Sigmoid colon (tissue), 6 donors: ENCODE measurements at regions not wholly inside any gene's neighbourhood (a gene's known extent, or its start where the extent isn't known, plus 50 kb on each side); places are given as distances from the start of the nearest gene placed in this dataset.

Experiments used
- DNase-seq: peaks from one replicate; pipeline ENCODE4 v3.0.0-alpha.2; 2019
- H3K27ac ChIP-seq, 4 donors: fragments of 200-600 bp; sonication (generic); one replicate each; pipeline ENCODE4 v1.5.1; 2016 to 2019; ENCODE audit warnings: mild to moderate bottlenecking in 1 of 4
- H3K27me3 ChIP-seq, 3 donors: fragments of 200-600 bp; sonication (generic); one replicate each; pipeline ENCODE4 v1.5.1; 2019; ENCODE audit warnings: mild to moderate bottlenecking in 1 of 3
- H3K36me3 ChIP-seq, 4 donors: fragments of 200-600 bp; sonication (generic); one replicate each; pipeline ENCODE4 v1.5.1; 2016 to 2019
- H3K4me1 ChIP-seq, 4 donors: fragments of 200-600 bp; sonication (generic); one replicate each; pipeline ENCODE4 v1.5.1; 2017 to 2019
- H3K4me3 ChIP-seq, 4 donors: fragments of 200-600 bp; sonication (generic); one replicate each; pipeline ENCODE4 v1.5.1; 2017 to 2019; ENCODE audit warnings: mild to moderate bottlenecking in 2 of 4, moderate library complexity in 1 of 4
- H3K9me3 ChIP-seq, 4 donors: fragments of 200-600 bp in 3 of 4; sonication (generic) in 3 of 4; one replicate each; pipeline versions ENCODE4 v1.5.1 to v1.6.1; 2013 to 2019
- EP300 ChIP-seq, 4 donors: sonication (generic); formaldehyde crosslinking; IDR thresholded peaks; one replicate each; pipeline ENCODE4 v1.6.1; 2017; ENCODE audit warnings: antibody characterized with exemption in 4 of 4
- POLR2A ChIP-seq, 2 donors: fragments of 450-650 bp; IDR thresholded peaks; one replicate each; pipeline ENCODE4 v1.6.1; 2016; ENCODE audit warnings: antibody characterized with exemption in 2 of 2, mild to moderate bottlenecking in 2 of 2, moderate library complexity in 2 of 2
- POLR2AphosphoS5 ChIP-seq, 4 donors: sonication (generic); formaldehyde crosslinking; IDR thresholded peaks; one replicate each; pipeline ENCODE4 v1.6.1; 2017; ENCODE audit warnings: antibody characterized with exemption in 4 of 4
- WGBS, 2 donors: extraction: QIAGEN DNeasy Blood & Tissue Kit; methylation state at CpG; one replicate each; pipeline ENCODE4 v1.1.7; 2013; 5-methylcytosine and 5-hydroxymethylcytosine counted together
- intact Hi-C: fragments of 100-400 bp; cut with DNase I; formaldehyde crosslinking; loops from one replicate; pipeline ENCODE4 v1.15.1; 2023
- TF ChIP-seq, protein P1 (sequence below), 4 experiments: fragments of 450-650 bp in 3 of 4; fragments of 200-600 bp in 1 of 4; IDR thresholded peaks; one replicate each; pipeline ENCODE4 v1.5.1; 2016 to 2019; ENCODE audit warnings: antibody characterized with exemption in 4 of 4, mild to moderate bottlenecking in 3 of 4, moderate library complexity in 2 of 4
- donor health status: healthy with polysubstance abuse.
- donor health status: healthy.

DNA sequence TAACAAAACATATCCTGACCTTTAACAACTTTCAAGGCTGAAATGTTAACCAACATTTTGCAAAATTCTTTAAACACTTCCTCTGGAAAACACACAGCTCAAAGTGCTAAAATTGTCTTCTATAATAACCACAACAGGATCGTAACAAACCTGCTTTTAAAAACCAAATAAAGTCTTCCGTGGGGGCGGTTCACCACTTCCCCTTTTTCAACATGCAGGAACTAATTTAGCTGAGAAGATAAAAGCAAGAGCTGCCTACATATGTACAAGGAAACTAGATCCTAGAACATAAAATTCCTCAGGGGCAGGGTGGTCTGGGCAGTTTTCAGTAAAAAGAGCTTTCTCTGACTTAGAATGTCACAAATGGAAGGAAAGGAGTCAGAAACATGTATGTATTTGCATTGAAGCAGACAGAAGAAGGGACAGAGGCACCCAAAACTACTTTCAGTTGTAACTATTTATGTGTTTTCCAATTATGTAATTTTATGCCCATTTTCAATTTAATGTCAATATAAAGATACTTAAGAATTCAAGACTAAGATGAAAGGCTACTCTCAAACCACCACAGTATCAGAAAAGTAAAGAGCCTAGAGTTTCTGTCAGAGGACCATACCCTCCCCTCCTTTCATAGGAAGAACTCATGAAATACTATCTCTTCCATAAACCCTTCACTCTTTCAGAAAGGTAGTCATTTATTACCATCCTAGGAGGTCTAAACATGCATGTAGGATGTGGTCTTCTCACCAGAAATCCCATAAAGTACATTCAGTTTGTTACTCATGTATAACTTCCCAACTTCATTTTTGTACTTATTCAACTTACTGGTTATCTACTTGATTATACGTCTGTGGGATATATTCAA, 185.9 kb upstream of the RASA1 start:
- TF ChIP-seq EP300 (IDR thresholded peaks at IDR 0.05): no peak
- no peak for TF ChIP-seq POLR2A (IDR thresholded peaks at IDR 0.05)
- TF ChIP-seq, protein P1, sequence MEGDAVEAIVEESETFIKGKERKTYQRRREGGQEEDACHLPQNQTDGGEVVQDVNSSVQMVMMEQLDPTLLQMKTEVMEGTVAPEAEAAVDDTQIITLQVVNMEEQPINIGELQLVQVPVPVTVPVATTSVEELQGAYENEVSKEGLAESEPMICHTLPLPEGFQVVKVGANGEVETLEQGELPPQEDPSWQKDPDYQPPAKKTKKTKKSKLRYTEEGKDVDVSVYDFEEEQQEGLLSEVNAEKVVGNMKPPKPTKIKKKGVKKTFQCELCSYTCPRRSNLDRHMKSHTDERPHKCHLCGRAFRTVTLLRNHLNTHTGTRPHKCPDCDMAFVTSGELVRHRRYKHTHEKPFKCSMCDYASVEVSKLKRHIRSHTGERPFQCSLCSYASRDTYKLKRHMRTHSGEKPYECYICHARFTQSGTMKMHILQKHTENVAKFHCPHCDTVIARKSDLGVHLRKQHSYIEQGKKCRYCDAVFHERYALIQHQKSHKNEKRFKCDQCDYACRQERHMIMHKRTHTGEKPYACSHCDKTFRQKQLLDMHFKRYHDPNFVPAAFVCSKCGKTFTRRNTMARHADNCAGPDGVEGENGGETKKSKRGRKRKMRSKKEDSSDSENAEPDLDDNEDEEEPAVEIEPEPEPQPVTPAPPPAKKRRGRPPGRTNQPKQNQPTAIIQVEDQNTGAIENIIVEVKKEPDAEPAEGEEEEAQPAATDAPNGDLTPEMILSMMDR (IDR thresholded peaks at IDR 0.05): no peak
- no peak for TF ChIP-seq POLR2AphosphoS5 (IDR thresholded peaks at IDR 0.05)
- H3K4me1 ChIP-seq: no peaks in the 10 kb centered on the region
- DNase-seq: no peak
- WGBS, 2 donors: 29 to 33% methylated on average over 4 of the region's 4 CpGs
- H3K4me3 ChIP-seq: no peak overlapping the region
- no peaks in the 10 kb centered on the region for H3K27me3 ChIP-seq
- intact Hi-C loops: no loop called here
- no peaks in the 10 kb centered on the region for H3K36me3 ChIP-seq
- H3K27ac ChIP-seq: no peak overlapping the region
- no peaks in the 10 kb centered on the region for H3K9me3 ChIP-seq

- Histone ChIP-seq H3K36me3 (no peaks in the 10 kb centered on the region), H3K27me3 (no peaks in the 10 kb centered on the region), H3K27ac (no peak overlapping the region), H3K4me3 (no peak overlapping the region), H3K9me3 (no peaks in the 10 kb centered on the region), H3K4me1 (no peaks in the 10 kb centered on the region)
- no peak for DNase-seq
- 75 to 92% methylated on average over 2 of the region's 2 CpGs for WGBS, 2 donors
- intact Hi-C loops: no loop called here
- no peak for TF ChIP-seq POLR2AphosphoS5 (IDR thresholded peaks at IDR 0.05)
- TF ChIP-seq, protein P1 (IDR thresholded peaks at IDR 0.05): no peak
- TF ChIP-seq EP300 (IDR thresholded peaks at IDR 0.05): no peak
- TF ChIP-seq POLR2A (IDR thresholded peaks at IDR 0.05): no peak
These were observed 173.3 kb upstream of the RASA1 start for GRCh38 chr5:87094347-87094746.

DNA sequence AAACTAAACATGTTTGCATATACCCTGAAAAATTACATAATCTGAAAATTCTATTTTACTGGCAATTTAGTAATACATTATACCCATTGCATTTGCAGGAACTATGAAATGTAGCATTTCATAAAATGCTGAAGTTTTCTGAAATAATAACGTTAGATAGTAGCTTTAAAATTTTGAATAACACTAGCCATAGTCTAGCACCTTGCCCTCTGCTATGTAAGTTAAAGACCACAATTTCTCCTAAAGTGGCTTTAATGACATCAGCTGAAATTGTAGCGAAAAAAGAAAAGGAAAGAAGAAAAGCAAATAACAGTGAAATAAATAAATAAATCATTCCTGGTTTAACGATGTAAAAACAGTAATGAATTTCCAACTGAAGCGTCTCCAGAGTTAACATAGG, 172.8 kb upstream of the RASA1 start:
- Histone ChIP-seq H3K27ac (no peak overlapping the region), H3K4me1 (no peaks in the 10 kb centered on the region), H3K27me3 (no peaks in the 10 kb centered on the region), H3K9me3 (no peaks in the 10 kb centered on the region), H3K4me3 (no peak overlapping the region), H3K36me3 (no peaks in the 10 kb centered on the region)
- no peak for DNase-seq
- intact Hi-C loops: no loop called here
- TF ChIP-seq, protein P1 (IDR thresholded peaks at IDR 0.05): no peak
- TF ChIP-seq POLR2A (IDR thresholded peaks at IDR 0.05): no peak
- TF ChIP-seq POLR2AphosphoS5 (IDR thresholded peaks at IDR 0.05): no peak
- no peak for TF ChIP-seq EP300 (IDR thresholded peaks at IDR 0.05)
- 78 to 83% methylated on average over 4 of the region's 4 CpGs for WGBS, 2 donors

- Histone ChIP-seq H3K27me3 (no peaks in the 10 kb centered on the region), H3K4me3 (no peak overlapping the region), H3K27ac (no peak overlapping the region), H3K9me3 (no peaks in the 10 kb centered on the region), H3K4me1 (no peaks in the 10 kb centered on the region), H3K36me3 (no peaks in the 10 kb centered on the region)
- WGBS, 2 donors: 79 to 90% methylated on average over 1 of the region's 1 CpG
- DNase-seq: no peak
- no peak for TF ChIP-seq EP300 (IDR thresholded peaks at IDR 0.05)
- no peak for TF ChIP-seq POLR2AphosphoS5 (IDR thresholded peaks at IDR 0.05)
- no peak for TF ChIP-seq POLR2A (IDR thresholded peaks at IDR 0.05)
- TF ChIP-seq, protein P1 (IDR thresholded peaks at IDR 0.05): no peak
- intact Hi-C loops: no loop called here
These were observed 171.9 kb upstream of the RASA1 start for GRCh38 chr5:87095787-87096186.
